ENCODE measurements at regions not wholly inside any gene's neighbourhood (a gene's known extent, or its start where the extent isn't known, plus 50 kb on each side); places are given as distances from the start of the nearest gene placed in this dataset.

GRCh38 chr20:51237278-51237677 lies 214.4 kb upstream of the KCNG1 start:
- Histone ChIP-seq H3K9me1 (ENCODE audit: control insufficient read depth, insufficient read depth, low read length) (no peaks in the 10 kb centered on the region), H3K4me2 (ENCODE audit: insufficient read depth, low read length) (no peak overlapping the region), H3K4me3 (no peak overlapping the region), H4K20me1 (replicated peaks; ENCODE audit: control insufficient read depth, insufficient read depth, low read length) (no peaks in the 10 kb centered on the region; the same call in 1 of the 2 replicates), H3K27ac (ENCODE audit: extremely low read depth, low read depth, low read length) (no peak overlapping the region), H3K79me2 (ENCODE audit: control insufficient read depth, insufficient read depth, low read length) (no peaks in the 10 kb centered on the region), H3K4me1 (replicated peaks in 1 of 2; ENCODE audit: control insufficient read depth in 2 of 2, insufficient read depth in 2 of 2, low read length in 2 of 2) (no peaks in the 10 kb centered on the region), H3K36me3 (ENCODE audit: control insufficient read depth, insufficient read depth, low read length) (no peaks in the 10 kb centered on the region), H3K27me3 (ENCODE audit: control insufficient read depth in 2 of 2, insufficient read depth in 2 of 2, low read length in 2 of 2) (peaks cover 2 to 33% of the 10 kb centered on the region in 2 experiments), H3K9me3 (replicated peaks; ENCODE audit: control insufficient read depth, insufficient read depth, low read depth, low read length) (no peaks in the 10 kb centered on the region), H3K9ac (ENCODE audit: insufficient read depth in 1 of 2, low read depth in 2 of 2, low read length in 2 of 2) (no peak overlapping the region), H2AFZ (ENCODE audit: low read depth, low read length) (no peak overlapping the region)
- intact Hi-C loops (cut with micrococcal nuclease) (no loop called here), in situ Hi-C loops (cut with MboI) (no loop called here)
- WGBS (ENCODE audit: insufficient coverage, low coverage, missing lambda C conversion rate), result 0% methylated on average over 6 of the region's 6 CpGs
- TF ChIP-seq CREM (IDR thresholded peaks at IDR 0.05; ENCODE audit: low read depth) (no peak), RBM39 (optimal IDR thresholded peaks at IDR 0.05; ENCODE audit: low read depth, low read length) (no peak)
- ChIA-PET CTCF (ENCODE audit: low intra/inter-chr PET ratio) (no interaction called here), POLR2A (interaction anchor here (0.7 kb wide), 1 partner anchor 8 kb away, joined by 3 read pairs; no protein-coding TSS in a partner anchor)
- DNase-seq (ENCODE audit: extremely low read depth in 1 of 4, low spot score in 3 of 4) (no peak), FAIRE-seq (no peak), ATAC-seq (no peak)
- no TSS peak for BruUV-seq (replicated peaks)

- DNase-seq (ENCODE audit: extremely low read depth in 1 of 4, low spot score in 3 of 4), result no peak
- ChIA-PET POLR2A (no interaction called here), CTCF (ENCODE audit: low intra/inter-chr PET ratio) (no interaction called here)
- H3K27me3 ChIP-seq (ENCODE audit: control insufficient read depth in 2 of 2, insufficient read depth in 2 of 2, low read length in 2 of 2), result peaks cover 2 to 33% of the 10 kb centered on the region in 2 experiments
- FAIRE-seq, result no peak
- no peaks in the 10 kb centered on the region for H3K9me3 ChIP-seq (replicated peaks; ENCODE audit: control insufficient read depth, insufficient read depth, low read depth, low read length)
- no peaks in the 10 kb centered on the region for H3K9me1 ChIP-seq (ENCODE audit: control insufficient read depth, insufficient read depth, low read length)
- in situ Hi-C loops (cut with MboI) (no loop called here), intact Hi-C loops (cut with micrococcal nuclease) (no loop called here)
- H3K79me2 ChIP-seq (ENCODE audit: control insufficient read depth, insufficient read depth, low read length), result no peaks in the 10 kb centered on the region
- no peak overlapping the region for H3K4me3 ChIP-seq
- 0% methylated on average over 2 of the region's 2 CpGs for WGBS (ENCODE audit: insufficient coverage, low coverage, missing lambda C conversion rate)
- no peak overlapping the region for H3K4me2 ChIP-seq (ENCODE audit: insufficient read depth, low read length)
- no peaks in the 10 kb centered on the region; the same call in 1 of the 2 replicates for H4K20me1 ChIP-seq (replicated peaks; ENCODE audit: control insufficient read depth, insufficient read depth, low read length)
- no peaks in the 10 kb centered on the region for H3K4me1 ChIP-seq (replicated peaks in 1 of 2; ENCODE audit: control insufficient read depth in 2 of 2, insufficient read depth in 2 of 2, low read length in 2 of 2)
- H3K36me3 ChIP-seq (ENCODE audit: control insufficient read depth, insufficient read depth, low read length), result no peaks in the 10 kb centered on the region
- no peak overlapping the region for H3K9ac ChIP-seq (ENCODE audit: insufficient read depth in 1 of 2, low read depth in 2 of 2, low read length in 2 of 2)
- no peak for ATAC-seq
- BruUV-seq (replicated peaks), result no TSS peak
- no peak overlapping the region for H3K27ac ChIP-seq (ENCODE audit: extremely low read depth, low read depth, low read length)
- no peak overlapping the region for H2AFZ ChIP-seq (ENCODE audit: low read depth, low read length)
- TF ChIP-seq SNAPC5 (CRISPR knock-in tag; IDR thresholded peaks at IDR 0.05) (no peak), POLR2AphosphoS5 (IDR thresholded peaks at IDR 0.05; ENCODE audit: control insufficient read depth, insufficient read depth, low read depth, low read length) (no peak), ZNF197 (CRISPR knock-in tag; IDR thresholded peaks at IDR 0.05; ENCODE audit: low read depth) (no peak), AFF1 (IDR thresholded peaks at IDR 0.05; ENCODE audit: low read depth in 1 of 2, partially characterized antibody in 2 of 2) (no peak), KAT7 (CRISPR knock-in tag; IDR thresholded peaks at IDR 0.05; ENCODE audit: borderline replicate concordance) (no peak), TCF15 (CRISPR knock-in tag; IDR thresholded peaks at IDR 0.05) (no peak), RFX1 (IDR thresholded peaks at IDR 0.05) (no peak), FOXK1 (CRISPR knock-in tag; IDR thresholded peaks at IDR 0.05; ENCODE audit: borderline replicate concordance) (no peak)
Observed at GRCh38 chr20:51236421-51236820, 213.5 kb upstream of the KCNG1 start.

Measured in K562 (cell line).